Muscle layer of duodenum (tissue), 2 donors: ENCODE measurements at regions not wholly inside any gene's neighbourhood (a gene's known extent, or its start where the extent isn't known, plus 50 kb on each side); places are given as distances from the start of the nearest gene placed in this dataset.

ENCODE experiments used
- H3K27ac ChIP-seq: one replicate; pipeline ENCODE4 v1.7.0; 2013; ENCODE audit warnings: mild to moderate bottlenecking, low read length
- H3K27me3 ChIP-seq: one replicate; pipeline ENCODE4 v1.7.0; 2013; ENCODE audit warnings: low read depth, mild to moderate bottlenecking, control low read depth, low read length
- H3K36me3 ChIP-seq, 2 donors: one replicate each; pipeline ENCODE4 v1.7.0; 2013; ENCODE audit warnings: low read length in 2 of 2, control low read depth in 1 of 2, mild to moderate bottlenecking in 1 of 2; ENCODE audit not compliant: insufficient read depth in 2 of 2, control insufficient read depth in 1 of 2
- H3K4me1 ChIP-seq, 2 donors: one replicate each; pipeline ENCODE4 v1.7.0; 2013; ENCODE audit warnings: low read length in 2 of 2, mild to moderate bottlenecking in 2 of 2, control low read depth in 1 of 2, moderate library complexity in 1 of 2; ENCODE audit not compliant: insufficient read depth in 2 of 2, control insufficient read depth in 1 of 2
- H3K4me3 ChIP-seq, 2 donors: one replicate each; pipeline ENCODE4 v1.7.0; 2013; ENCODE audit warnings: low read length in 2 of 2, low read depth in 1 of 2, mild to moderate bottlenecking in 1 of 2
- H3K9me3 ChIP-seq, 2 donors: one replicate each; pipeline ENCODE4 v1.7.0; 2013; ENCODE audit warnings: low read length in 2 of 2, control low read depth in 1 of 2, mild to moderate bottlenecking in 1 of 2; ENCODE audit not compliant: control insufficient read depth in 1 of 2
- donor health status: healthy.

- H3K9me3 ChIP-seq, result no peaks in the 10 kb centered on the region
- H3K4me3 ChIP-seq, result no peak overlapping the region
- no peaks in the 10 kb centered on the region for H3K27me3 ChIP-seq
- H3K27ac ChIP-seq, result no peak overlapping the region
- no peaks in the 10 kb centered on the region for H3K36me3 ChIP-seq
- H3K4me1 ChIP-seq, result no peaks in the 10 kb centered on the region
Observed at GRCh38 chr2:129331638-129332037, 647.8 kb upstream of the RAB6C start.

DNA sequence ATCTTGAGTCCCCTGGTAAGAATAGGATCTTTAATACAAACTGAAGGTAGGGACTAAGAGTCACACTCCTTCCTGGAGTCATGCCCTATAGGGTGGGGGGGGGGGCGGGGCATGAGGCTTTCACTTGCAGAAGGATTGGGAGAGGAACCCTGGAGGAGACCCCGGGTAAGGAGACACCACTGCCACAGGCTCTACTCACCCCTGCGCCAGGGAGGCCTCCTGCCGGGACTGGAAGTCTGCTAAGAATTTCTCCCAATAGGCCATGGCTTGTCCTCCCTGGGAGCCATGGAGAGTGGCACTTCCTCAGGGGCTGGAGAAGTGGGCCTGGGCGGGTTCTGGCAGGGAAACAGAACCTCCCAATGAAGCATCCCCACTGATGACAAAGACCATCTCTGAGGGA is 645.3 kb upstream of the RAB6C start:
- Histone ChIP-seq H3K27me3 (no peaks in the 10 kb centered on the region), H3K4me1 (no peaks in the 10 kb centered on the region), H3K27ac (no peak overlapping the region), H3K36me3 (no peaks in the 10 kb centered on the region), H3K4me3 (no peak overlapping the region), H3K9me3 (no peaks in the 10 kb centered on the region)

GRCh38 chr2:129334696-129335410 is 644.6 kb upstream of the RAB6C start:
- Histone ChIP-seq H3K36me3 (no peaks in the 10 kb centered on the region), H3K27ac (no peak overlapping the region), H3K4me1 (no peaks in the 10 kb centered on the region), H3K9me3 (no peaks in the 10 kb centered on the region), H3K27me3 (no peaks in the 10 kb centered on the region), H3K4me3 (no peak overlapping the region)

GRCh38 chr2:129336276-129336675 is 643.2 kb upstream of the RAB6C start:
- H3K4me3 ChIP-seq, result no peak overlapping the region
- H3K27me3 ChIP-seq, result no peaks in the 10 kb centered on the region
- no peak overlapping the region for H3K27ac ChIP-seq
- no peaks in the 10 kb centered on the region for H3K4me1 ChIP-seq
- no peaks in the 10 kb centered on the region for H3K36me3 ChIP-seq
- no peaks in the 10 kb centered on the region for H3K9me3 ChIP-seq

- Histone ChIP-seq H3K9me3 (no peaks in the 10 kb centered on the region), H3K4me3 (no peak overlapping the region), H3K4me1 (no peaks in the 10 kb centered on the region), H3K36me3 (no peaks in the 10 kb centered on the region), H3K27ac (no peak overlapping the region), H3K27me3 (no peaks in the 10 kb centered on the region)
Observed at GRCh38 chr2:129337076-129337475, 642.4 kb upstream of the RAB6C start.

GRCh38 chr2:129345540-129345939 is 633.9 kb upstream of the RAB6C start:
- Histone ChIP-seq H3K27me3 (no peaks in the 10 kb centered on the region), H3K36me3 (no peaks in the 10 kb centered on the region), H3K27ac (no peak overlapping the region), H3K4me3 (no peak overlapping the region), H3K4me1 (no peaks in the 10 kb centered on the region), H3K9me3 (no peaks in the 10 kb centered on the region)

DNA sequence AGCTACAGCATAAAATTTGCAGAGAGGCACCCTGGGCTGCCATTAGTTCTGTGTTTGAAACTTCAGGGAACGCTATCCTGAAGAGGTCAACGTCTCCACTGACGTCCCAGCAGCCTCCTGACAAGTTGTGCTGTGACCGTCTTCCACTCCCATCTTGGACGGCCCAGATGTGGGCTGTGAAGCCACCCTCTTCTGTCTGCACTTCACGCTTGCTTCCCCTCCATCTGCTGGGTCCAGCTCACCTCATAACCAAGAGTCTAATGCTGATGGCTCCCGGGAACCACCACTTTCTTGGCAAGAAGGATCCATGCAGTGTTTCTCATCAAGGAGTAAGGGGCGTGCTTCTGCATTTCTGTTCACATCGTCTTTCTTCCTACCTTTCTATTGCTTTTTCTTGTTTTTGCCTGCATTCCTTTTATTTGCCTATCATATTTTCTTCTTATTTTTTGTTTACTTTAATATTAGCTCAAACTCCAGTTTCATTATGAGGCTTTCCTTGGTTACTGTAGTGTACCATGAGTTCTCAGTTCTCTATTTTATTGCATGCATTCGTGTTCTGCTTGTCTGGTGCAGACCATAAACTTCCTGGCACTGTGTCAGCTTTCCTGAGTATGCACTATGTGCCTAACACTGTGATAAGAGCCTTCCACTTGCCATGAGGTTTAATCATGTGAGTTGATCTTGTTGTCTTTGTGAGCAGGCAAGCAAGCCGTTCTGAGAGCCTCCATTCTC is 631.8 kb upstream of the RAB6C start:
- Histone ChIP-seq H3K9me3 (no peaks in the 10 kb centered on the region), H3K27ac (no peak overlapping the region), H3K4me1 (no peaks in the 10 kb centered on the region), H3K4me3 (no peak overlapping the region), H3K27me3 (no peaks in the 10 kb centered on the region), H3K36me3 (no peaks in the 10 kb centered on the region)

DNA sequence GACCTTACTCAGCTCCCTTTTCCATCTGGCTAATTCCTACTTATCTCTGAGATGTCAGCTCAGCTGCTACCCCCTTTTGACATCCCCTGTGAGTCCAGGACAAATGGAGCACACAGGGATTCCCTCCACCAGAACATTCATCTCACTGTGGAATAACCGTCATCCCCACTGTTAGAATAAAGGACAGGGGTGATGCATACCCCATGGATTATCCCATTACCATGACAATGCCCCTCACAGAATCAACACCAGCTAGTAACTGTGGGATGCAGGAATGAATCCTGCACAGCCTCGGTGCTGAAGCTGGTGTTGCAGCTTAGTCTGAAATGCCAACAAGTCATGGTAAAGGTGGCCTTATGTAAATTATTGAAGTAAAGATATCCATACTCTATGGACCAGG is 624.8 kb upstream of the RAB6C start:
- Histone ChIP-seq H3K27me3 (no peaks in the 10 kb centered on the region), H3K4me3 (no peak overlapping the region), H3K4me1 (no peaks in the 10 kb centered on the region), H3K36me3 (no peaks in the 10 kb centered on the region), H3K27ac (no peak overlapping the region), H3K9me3 (no peaks in the 10 kb centered on the region)

DNA sequence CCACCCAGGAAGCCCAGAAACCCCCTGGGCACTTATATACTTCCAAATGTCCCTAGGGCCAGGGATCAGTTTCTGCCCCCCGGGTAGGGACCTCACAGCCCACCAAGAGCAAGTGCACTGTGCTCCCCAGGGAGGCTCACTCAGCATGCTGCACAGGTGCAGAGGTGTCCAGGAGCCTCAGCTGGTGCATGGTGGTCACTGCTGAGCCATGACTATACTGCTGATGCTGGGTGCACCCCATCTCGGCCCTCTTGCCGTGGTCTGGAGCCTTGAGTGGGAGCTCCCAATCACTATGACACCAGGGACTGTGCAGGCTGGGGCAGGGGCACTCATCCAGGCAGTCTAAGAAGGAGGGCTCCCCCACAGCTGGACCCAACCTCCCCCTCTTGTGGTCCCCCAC is 617.8 kb upstream of the RAB6C start:
- H3K4me1 ChIP-seq, result no peaks in the 10 kb centered on the region
- no peaks in the 10 kb centered on the region for H3K9me3 ChIP-seq
- no peak overlapping the region for H3K27ac ChIP-seq
- H3K36me3 ChIP-seq, result no peaks in the 10 kb centered on the region
- H3K4me3 ChIP-seq, result no peak overlapping the region
- H3K27me3 ChIP-seq, result no peaks in the 10 kb centered on the region

DNA sequence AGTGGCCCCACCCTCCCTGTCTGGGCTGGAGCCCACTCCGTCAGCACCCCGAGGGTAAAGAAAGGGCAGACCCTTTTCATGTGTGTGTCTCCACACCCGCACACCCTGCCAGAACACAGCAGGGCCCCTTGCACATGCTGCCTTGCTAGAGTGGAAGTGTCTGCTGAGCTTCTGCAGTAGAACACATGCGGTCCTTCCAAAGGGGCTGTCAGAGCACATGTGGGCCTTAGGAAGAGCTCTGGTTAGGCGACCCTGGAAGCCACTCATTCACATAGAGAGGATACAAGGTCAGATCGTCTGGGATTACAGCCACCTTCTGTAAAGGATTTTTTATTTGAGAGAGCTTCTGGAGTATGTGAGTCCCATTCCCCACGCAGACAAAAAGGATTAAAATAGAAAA is 613.2 kb upstream of the RAB6C start:
- Histone ChIP-seq H3K9me3 (no peaks in the 10 kb centered on the region), H3K27me3 (no peaks in the 10 kb centered on the region), H3K4me1 (no peaks in the 10 kb centered on the region), H3K36me3 (no peaks in the 10 kb centered on the region), H3K27ac (no peak overlapping the region), H3K4me3 (no peak overlapping the region)

DNA sequence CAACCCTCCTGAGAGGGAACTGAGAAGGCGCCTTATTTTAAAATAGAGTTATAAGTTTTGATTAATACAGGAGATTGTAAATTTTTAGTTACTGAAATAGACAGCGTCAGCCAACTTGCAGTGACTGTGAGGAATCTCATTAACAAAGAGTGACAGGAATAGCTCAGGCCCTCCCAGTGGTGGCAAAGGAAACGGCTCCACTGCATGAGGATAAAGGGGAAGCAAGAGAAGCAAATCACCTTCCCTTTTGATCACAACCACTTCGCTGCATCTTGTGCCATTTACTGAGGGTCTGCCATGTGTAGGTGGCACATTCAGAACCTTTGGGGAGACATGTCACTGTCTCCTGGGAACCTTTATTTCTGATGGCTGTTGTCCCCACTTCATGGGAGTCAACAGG is 612.4 kb upstream of the RAB6C start:
- Histone ChIP-seq H3K27me3 (no peaks in the 10 kb centered on the region), H3K4me1 (no peaks in the 10 kb centered on the region), H3K36me3 (no peaks in the 10 kb centered on the region), H3K9me3 (no peaks in the 10 kb centered on the region), H3K27ac (no peak overlapping the region), H3K4me3 (no peak overlapping the region)

- no peak overlapping the region for H3K27ac ChIP-seq
- H3K36me3 ChIP-seq, result no peaks in the 10 kb centered on the region
- H3K27me3 ChIP-seq, result no peaks in the 10 kb centered on the region
- no peaks in the 10 kb centered on the region for H3K9me3 ChIP-seq
- H3K4me1 ChIP-seq, result no peaks in the 10 kb centered on the region
- H3K4me3 ChIP-seq, result no peak overlapping the region
Observed at GRCh38 chr2:129369437-129369836, 610.0 kb upstream of the RAB6C start.
